GM21390 (cell line): ENCODE measurements at regions not wholly inside any gene's neighbourhood (a gene's known extent, or its start where the extent isn't known, plus 50 kb on each side); places are given as distances from the start of the nearest gene placed in this dataset.

Source experiments
- ATAC-seq: cut with Tn5 transposase; IDR thresholded peaks from one replicate; pipeline ENCODE4 v1.9.1; 2021; ENCODE audit not compliant: unreplicated experiment

DNA sequence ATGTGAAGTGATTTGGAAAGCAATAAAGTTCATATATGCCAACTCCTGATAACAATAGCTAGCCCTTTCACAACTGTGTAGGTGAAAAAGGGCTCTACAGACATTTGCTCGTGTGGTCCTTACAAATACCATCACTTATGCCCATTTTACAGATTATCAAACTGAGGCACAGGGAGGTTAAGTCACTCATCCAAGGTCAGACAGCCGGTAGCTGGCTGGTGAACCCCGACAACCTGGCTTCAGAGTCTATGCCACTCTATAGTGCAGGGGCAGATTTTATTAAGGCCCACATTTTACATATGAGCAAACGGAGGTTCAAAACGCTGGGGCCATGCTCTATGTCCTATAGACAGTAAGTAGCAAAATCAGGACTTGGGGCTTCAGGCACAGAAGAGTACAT lies 280.5 kb downstream of the RRAGC start:
- ATAC-seq = no peak

DNA sequence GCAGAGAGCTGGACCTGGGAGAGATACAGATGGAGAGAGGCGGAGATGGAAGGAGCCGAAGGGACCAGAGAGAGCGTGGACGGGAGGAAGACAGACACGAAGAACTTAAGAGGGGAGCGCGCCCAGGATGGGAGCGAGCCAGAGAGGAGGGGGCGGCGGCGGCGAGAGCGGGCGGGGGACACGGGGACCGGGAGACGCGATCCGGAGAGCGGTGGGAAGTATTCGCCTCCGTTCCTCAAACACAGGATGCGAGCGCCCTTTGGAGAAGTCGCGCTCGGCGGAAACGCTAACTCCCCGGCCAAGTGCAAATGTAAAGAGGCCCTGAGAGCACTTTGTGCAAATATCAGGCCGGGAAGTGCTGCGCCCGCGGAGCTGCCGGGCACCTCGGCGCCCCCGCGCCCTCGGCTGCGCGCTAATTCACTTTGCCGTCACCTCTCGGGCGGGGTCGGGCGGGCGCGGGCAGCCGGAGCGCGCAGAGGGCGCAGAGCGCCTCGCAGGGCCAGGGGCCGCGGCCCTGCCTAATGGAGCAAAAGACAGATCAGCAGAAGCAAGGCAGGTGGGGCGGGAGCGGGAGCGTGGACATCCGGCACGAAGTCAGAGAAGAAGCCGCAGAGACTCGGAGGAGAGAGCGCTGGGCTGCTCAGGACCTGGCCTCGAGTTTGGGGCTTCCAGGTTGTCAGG lies 281.2 kb downstream of the RRAGC start:
- ATAC-seq = no peak

DNA sequence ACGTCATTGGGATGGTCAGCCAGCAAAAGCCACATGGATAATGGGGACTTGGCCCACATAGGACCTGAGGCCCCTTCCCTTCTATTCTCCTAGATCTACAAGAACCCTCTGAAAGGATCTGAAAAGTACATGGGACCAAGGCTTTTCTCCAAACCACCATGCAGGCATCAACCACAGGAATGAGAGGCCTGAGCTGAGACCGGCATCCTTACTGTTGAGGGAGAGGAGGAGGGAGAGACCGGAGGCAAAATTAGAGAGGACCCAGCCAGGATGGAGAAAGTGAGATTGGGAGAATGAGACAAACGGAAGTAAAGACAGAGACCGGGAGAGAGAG lies 281.7 kb downstream of the RRAGC start:
- no peak for ATAC-seq

DNA sequence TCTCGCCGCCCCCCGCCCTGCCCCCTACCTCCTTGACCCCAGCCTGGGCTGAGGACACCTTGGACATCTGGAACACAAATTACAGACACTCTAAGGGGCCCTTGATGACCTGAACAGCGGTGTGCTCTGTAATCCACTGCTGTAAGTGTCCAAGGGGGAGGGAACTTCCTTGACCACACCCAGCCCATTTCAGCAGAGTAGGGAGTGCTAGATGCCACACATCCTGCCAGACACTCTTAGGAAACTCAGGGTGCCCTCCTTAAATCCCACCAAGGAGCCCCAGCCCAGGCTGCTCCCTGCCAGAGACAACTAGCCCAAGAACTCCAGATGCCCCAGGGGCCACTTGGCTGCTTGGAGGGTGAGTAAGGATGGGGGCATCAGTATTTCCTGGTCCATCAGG lies 282.2 kb downstream of the RRAGC start:
- ATAC-seq = no peak

DNA sequence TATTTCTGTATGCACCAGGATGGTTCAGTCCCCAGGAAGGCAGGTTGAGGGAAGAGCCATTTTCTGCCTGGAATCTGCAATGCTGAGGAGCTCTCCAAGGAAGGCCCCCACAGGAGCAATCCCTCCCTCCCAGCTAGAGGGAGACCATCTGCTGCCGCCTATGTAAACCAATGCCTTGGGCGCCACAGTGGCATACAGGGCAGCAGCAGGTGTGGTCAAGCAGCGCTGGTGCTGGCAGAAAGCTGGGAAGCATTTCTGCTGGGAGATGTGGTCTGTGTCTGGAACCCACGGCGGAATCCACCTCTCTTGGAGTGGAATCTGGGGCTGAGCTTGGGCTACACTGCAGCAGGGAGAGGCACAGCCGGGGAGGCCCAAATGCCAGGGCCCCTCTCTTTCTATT lies 283.3 kb downstream of the RRAGC start:
- ATAC-seq = no peak

DNA sequence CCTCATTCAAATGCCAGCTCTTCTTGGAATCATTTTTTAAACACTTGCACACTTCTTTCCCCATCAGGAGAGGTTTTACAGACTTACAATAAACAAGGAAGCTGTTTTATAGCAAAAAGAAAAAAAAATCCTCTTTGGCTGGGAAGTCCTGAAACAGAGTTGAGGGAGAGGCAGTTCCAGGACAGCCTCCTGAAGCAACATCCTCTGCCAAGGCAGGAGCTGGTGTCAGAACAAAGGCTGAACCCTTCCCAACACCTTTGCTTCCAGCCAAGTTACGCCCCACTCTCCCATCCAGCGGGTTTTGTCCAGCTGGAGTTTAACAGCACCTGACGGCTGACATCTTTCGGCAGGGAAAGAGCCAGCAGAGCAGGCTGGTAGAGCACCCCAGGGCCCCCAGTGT lies 287.8 kb downstream of the RRAGC start:
- no peak for ATAC-seq

DNA sequence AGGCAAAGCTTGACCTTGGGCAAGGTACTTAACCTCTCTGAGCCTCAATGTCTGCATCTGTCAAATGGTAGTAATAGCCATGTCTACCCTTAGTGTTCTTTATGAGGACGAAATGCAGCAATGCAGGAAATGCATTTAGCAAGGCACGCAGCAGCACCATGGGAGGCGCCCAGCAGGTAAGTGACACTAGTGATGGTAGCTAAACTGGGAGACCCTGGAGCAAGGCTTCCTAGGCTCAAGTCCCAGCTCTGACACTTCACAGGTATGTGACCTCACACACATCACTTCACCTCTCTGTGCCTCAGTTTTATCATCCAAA lies 289.0 kb downstream of the RRAGC start:
- ATAC-seq = no peak

DNA sequence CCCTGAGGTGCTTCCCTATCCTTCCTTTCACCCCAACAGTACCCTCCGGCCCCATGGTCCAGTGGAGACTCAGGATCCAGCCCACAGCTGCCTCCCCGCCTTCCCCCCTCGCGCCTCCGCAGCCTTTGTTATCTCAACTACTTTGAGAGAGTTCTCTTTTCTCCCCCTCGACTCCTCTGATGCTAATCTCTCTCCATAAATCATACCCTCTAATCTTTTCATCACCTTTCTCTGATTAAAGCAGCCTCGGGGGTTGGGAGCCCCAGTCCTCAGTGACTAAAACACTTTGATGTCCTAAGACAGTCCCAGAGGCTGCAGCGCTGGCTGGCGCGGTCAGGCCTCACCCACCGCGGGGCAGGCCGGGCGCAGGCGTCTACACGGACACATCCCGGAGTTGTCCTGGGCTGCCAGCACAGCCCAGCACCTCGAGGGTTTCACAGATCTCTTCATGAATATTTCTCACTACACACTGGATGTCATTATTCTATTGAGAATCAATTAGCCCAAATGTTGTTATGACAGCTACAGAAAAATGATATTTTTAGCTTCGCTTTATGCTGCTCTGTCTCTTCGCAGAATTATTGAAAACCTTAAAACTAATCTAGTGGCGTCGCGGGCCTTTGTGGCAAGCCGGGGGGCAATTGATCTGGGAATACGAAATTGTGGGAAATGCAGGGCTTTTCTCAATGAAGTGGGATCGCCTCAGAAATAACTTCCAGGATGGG lies 289.5 kb downstream of the RRAGC start:
- ATAC-seq = no peak

DNA sequence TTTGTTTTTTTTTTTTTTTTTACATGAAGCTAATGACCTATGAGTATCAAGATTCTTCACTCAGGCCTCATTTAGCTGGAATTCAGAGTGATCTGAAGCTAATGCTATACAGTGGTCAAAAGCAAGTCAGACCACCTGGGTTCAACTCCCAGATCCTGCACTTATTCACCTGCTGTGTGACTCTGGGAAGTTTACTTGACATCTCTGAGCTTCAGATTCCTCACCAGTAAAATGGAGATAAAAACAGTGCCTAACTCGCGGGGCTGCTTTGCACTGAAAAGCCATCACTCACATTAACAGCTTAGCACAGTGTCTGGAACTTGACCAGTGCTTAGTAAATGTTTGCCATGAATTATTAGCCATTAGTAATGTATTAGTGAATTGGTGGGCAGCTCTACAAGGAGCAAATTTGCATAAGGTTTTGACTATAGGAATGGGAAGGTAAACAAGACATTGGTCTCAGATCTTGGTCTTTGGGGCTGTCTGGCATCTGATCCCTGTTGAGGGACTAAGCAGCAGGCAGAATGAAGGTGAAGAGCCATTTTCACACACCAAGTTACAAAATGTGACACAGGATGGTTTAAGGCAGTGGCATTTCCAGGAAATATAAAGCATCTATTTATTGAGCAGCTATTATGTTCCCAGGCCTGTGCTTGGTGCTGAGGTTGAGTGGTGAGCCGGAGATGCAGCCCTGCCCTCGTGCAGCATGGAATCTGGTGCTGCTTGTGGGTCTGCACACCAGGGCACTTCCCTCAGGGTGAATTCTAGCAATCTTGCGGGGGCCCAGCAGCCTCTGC lies 291.3 kb downstream of the RRAGC start:
- no peak for ATAC-seq

DNA sequence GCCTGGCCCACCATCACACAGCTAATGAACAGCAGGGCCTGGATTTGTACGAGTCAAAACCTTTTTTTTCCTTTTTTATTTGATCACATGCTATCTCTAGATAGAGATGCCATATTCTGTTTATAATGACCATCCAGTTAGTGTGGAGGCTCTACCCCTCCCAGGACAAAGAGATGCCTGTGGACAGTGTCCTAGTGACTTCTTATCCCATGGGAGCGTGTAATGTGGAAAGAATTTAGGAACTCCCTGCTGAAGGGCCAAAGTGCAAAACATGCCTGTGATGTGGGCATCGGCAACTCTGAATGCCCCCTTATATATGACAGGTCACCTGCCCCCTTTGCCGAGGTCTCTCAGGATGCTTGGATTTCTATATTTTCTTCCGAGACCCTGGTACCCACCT lies 292.2 kb downstream of the RRAGC start:
- no peak for ATAC-seq

DNA sequence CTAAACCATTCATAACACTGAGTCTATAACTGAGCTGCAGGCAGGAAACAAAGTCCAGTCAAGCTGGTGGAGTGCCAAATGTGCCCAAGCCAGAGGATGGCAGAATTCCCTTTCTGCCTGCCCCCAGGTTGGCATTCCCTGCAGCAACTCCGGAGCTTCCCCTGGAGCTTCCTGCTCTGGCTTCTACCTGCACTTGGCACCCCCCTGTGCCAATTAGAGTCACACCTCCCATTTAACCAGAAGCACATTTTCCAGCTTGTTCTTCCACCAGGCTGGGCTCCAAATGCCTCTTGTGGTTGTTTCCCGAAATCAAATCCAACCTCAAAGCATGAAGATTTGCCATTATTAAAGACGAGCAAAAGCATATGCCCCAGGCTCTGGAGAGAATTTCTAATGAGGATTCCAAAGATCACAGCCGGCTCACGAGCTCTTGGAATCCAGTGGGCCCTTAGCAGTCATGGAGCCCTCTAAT lies 294.5 kb downstream of the RRAGC start:
- no peak for ATAC-seq

DNA sequence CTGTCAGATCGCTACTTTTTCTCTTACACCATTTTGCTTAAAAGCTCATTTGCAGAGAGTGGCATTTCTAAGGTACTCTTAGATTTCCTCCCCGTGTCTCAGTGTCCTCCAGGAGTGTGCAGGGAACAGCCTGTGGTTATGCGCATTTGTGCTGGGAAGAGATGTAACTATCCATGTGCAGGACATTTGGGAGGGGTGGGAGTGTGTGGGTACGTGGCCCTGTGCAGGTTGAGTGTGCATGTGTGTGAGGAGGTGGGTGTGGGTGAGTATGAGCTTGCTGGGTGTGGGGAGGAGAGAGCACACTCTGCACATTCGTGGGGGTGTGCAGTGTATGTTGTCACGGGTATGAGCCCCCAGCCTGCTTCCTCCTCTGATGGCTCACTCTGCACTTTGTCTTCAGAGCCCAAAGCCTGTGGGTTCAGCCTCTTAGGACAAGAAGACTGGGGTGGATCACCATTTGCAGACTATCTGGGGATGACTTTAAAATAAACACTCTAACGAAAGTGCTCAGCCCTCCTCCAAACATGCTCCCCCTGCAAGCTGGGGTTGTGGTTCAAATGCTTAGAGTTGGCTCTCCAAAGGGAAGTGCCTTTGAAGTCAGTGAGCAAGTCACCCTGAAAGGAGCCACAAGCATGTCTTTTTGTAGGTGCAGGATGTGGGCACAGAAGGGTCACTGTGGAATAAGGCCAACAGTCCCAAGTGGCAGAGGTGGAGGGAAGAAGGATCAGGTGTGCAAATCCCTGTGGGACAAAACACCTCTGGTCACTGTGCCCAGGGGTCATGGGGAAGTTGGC lies 295.4 kb downstream of the RRAGC start:
- no peak for ATAC-seq

DNA sequence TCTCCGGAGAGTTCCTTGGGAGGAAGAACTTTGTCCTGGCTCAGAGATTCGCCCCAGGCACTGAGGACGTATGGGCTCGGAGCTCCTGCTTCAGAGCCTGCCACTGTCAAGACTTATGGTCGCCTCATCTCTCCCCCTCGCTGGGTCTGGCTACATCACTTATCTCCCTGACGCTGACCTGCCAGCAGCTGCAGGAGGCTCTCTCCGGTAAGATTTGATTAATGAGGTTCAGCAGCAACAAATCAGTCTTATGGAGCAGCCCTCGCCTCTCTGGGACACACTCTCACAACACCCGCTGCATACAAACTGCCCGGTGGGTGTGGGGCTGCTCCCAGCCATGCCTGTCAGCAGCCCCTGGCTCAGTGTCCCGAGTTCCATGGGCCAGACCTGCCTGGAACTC lies 297.8 kb downstream of the RRAGC start:
- ATAC-seq = no peak

DNA sequence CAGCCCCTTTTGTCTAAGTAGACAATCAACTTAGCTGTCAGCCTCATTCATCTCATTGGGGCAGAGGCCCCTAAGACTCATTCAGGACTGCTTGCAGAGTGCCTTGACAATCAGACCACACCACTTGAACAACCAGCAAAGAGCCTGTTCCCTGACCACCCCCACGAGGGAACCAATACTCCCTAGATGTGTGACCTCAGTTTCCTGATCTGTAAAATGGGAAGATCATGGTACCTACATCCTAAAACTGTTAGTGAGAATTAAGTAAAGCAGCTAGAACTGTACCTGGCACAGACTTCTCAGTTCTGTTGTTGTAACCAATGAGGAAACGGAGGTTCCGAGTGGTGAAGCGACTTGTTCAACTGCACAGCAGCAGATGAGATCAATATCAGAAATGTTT lies 298.5 kb downstream of the RRAGC start:
- ATAC-seq = no peak

DNA sequence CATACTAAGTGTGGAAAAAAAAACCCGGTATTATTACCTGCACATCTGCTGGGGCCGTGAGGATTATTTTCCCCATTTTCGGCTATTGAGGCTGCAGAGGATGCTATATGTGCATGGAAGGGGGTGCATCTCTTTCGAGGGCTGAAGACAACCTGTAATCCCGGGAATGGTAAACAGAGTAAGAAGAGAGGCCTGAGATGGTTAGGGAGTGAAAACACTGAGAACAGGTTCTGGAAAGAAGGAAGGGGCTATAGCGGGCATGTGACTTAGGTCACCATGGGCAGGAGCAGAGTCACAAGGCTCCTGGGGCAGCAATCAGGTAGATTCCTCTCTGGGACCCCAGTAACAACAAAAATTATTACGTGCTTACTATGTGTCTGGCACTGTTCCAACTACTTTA lies 299.1 kb downstream of the RRAGC start:
- ATAC-seq = no peak

DNA sequence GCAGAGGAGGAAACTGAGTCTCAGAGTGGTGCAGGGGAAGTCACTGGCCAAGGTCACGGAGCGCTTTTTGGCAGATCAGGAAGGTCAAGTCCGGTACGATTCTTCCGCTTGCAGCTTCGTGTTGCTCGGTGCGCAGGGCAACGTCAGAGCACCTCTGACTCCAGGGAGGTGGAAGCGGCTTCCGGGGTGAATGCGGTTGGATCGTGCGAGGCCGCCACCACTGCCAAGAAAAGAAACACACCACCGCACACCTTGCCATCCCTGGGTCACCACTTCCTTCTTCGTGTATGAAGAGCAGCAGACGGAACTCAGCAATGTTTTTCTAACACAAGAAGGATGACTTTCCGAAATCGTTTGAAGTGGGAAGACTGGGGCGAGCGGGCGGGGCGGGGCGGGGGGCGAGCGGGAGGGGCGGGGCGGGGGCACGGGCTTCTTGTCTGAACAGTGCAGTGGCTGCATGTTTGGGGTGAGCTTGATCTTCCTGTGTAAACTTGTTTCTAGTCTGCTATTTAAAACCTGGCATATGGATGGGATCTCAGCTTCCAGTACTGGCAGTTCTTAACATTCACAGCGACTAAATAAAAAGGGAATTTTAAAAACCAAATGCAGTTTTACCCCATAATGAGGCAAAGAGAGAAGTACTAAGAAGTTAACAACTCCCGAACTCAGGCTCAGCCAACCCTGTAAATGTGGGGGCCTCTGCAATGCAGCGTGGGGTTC lies 300.0 kb downstream of the RRAGC start:
- peak; percentile 70 for ATAC-seq

DNA sequence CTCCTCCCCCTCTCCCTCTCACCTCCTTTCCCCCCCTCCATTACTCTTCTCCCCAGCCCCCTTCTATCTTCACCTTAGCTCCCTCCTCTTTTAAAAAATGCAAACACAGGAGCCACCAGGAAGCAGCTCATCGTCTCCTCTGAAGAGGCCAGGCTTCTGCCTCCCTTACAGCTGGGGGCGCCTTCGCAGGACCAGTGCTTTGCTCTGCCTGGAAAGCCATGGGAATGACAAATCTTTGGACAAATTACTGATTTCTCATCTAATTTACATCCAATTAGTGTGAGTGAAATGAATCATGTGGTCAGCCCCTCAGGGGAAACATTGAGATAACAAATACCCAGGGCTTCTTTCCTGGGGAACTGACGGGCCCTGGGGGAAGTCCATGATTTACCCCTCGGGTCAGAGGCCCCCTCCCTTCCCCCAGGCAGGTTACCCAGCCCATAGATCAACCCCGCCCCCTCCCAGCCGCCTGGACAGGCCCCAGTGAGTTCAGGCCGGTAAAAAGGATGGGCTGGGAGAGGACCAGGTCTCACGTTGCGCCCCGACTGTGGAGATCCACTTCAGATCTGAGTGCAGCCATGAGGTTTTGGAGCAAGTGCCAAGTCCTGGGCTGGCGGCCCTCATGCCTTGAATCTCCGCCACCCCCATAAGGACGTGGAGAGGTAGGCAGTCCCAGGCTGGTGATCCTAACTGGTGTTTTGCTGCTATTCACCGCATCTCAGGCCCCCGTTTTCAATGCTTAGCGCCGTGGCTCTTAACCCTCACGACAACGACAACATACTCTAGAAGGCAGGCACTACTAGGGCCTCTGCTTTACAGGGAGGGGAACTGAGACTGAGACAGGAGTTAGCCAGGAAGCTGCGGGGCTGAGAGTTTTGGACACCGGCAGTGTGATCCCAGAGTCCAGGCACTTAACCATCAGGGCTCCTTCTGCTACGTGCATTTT lies 300.8 kb downstream of the RRAGC start:
- ATAC-seq = peak; percentile 36

DNA sequence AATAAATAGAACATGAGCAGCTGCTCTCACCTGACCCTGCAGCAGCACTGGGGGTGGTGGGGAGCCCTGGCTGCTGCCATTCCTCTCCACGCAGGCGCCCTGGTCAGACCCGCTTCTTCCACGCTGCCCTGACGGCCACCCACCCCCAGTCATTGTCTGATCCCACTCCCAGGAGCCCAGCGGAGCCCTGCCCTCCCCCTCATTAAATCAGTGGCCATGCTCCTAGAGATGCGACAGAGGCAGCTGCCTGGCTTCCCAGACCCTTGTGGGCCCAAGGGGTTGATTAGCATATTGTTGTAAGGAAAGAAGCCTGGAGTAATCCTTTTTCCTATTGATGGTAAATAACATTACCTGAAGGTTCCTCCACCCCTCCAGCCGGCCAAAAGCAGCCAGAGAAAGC lies 301.5 kb downstream of the RRAGC start:
- ATAC-seq = no peak

DNA sequence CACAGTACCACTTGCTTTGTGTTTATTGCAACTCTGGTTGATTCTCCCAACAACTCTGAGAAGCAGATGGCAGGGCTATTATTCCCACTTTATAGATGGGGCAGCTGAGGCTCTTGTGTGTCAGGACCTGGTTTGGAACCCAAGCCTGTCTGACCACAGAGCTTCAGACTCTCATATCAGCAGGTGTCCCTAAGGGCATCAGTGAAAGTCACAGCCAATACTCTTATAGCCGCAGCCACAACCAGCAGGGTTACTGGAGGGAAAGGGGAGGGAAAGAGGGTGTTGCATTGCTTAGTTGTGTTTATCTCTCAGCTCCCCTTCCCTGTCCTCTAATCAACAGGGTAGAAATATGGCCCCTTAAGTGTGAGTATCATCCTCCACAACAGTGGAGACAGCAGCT lies 304.0 kb downstream of the RRAGC start:
- no peak for ATAC-seq

DNA sequence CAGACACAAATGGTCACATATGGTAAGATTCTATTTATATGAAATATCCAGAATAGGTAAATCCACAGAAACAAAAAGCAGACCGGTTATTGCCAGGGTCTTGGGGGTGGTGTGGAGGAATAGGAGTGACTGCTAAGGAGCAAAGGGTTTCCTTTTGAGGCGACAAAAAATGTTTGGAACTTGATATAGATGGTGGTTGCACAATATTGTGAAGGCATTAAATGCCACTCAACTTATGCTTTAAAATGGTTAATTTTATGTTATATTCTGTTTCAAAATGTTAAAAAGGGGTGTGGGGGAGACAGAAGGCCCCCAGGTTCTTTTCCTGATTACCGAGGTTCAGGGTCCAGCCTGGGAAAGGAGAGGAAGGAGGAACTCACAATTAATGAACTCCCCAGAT lies 304.4 kb downstream of the RRAGC start:
- no peak for ATAC-seq
